CD4-positive, alpha-beta T cell treated with Interleukin-15 for 4 hours (primary cell): ENCODE measurements at regions not wholly inside any gene's neighbourhood (a gene's known extent, or its start where the extent isn't known, plus 50 kb on each side); places are given as distances from the start of the nearest gene placed in this dataset.

Experiments
- DNase-seq: peaks from one replicate; pipeline ENCODE4 v3.0.0-alpha.2; 2020; ENCODE audit warnings: low spot score

DNA sequence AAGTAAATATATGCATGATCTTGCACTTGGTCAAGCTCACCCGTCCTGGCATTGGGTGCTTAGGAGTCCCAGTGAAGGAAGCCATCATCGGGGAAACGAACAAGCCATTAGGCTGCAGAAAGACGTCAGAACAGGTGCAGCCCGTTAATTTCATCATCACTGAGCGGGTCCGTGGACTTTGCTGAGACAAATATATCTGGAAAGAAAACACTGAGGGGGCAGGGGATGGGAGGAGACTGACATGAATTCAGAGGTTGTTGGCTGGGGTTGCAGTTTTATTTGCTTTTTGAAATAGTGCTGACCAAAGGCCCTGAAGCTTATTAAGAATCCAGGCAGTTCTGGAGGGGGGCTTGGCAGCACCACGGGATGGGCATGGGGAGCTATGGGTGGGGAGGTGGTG, 207.2 kb downstream of the ENGASE start:
- DNase-seq: no peak

DNA sequence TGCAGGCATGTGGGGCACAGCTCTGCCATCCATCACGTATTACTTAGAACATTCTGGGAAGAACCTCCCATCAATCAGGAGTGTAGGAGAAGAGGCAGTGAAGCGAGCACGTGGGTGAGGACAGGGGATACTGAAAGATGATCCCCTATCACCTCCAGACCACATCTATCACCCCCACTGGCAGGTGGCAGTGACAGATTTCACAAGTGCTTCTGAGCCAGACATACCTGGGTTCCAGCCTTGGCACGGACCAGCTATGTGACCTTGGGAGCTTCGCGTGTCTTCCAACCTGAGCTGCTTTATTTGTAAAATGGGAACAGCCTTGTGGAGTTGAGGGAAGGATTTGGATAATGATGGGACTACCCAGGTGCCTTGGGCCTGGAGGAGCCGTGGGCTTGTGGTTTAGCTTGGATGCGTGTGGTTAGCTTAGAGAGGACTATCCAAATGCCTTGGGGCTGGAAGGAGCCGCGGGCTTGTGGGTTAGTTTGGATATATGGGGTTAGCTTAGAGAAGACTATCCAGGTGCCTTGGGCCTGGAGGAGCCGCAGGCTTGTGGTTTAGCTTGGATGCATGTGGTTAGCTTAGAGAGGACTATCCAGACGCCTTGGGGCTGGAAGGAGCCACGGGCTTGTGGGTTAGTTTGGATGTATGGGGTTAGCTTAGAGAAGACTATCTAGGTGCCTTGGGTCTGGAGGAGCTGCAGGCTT, 206.4 kb downstream of the ENGASE start:
- no peak for DNase-seq

DNA sequence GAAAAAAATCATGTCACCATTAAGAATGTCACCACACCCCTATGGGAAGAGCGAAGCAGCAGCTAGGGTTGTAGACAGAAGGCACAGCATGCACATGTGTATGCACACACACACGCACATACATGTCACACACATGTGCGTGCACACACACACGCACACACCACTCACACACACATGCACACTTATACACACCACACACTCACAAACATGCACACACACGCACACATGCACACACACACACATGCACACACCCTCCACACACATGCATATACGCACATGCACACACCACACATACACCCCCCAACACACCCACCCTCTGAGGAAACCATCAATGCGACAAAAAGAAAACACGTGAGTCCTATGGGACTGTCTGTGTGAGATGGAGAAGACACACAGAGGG, 205.4 kb downstream of the ENGASE start:
- no peak for DNase-seq

DNA sequence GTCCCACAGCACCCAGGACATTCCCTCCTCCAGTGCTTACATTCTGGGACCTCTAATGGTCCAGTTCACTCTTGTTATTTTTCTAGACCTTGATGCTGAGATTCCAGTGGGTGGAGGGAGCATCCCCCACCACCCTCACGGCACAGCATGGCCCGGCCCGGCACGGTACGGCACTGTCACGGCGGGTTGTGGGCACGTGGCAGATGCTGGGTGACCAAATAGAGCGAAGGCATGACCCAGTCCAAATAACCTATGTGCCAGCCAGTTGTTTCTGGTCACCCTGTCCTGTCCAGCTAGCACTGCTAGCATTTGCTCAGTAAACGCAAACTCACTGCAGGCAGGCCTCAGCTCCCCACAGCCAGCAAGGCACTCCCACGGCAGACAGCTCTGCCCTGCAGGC, 204.7 kb downstream of the ENGASE start:
- no peak for DNase-seq

DNA sequence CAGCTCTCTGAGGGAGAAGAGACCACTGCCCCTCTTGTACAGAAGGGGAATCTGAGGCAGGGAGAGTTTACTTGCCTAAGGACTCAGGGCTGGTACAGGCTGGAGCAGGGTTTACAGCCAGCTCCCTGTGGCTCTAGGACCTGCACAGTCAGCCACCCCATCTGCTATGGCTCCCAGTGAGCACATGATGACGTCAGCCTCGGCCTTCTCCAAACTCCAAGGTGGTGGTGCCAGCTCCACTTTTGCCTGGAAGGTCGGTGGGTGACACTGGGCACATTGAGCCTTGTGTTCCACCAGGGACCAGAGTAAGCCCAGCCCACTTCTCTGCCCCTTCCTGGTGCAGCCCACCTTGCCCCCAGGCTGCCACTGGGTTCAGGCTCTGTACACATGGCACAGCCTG, 202.2 kb downstream of the ENGASE start:
- no peak for DNase-seq

DNA sequence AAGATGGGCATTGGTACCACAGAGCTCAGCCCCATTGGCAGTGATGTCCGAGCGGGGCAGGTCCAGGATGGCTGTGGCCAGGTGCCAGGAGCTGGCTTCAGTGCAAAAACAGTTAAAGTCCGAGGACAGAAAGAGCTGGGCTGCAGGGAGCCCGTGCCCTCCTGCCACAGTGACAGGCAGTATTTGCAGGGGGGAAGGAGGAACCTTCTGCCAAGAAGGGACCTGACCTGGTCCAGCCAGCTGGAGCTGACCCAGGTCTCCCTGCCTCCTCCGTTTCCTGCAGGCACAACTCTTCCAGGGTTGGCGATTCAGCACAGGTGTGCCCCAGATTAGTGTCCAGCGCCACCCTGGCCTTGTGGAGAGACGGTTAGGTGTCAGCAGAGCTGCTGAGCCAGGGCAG, 199.0 kb downstream of the ENGASE start:
- DNase-seq: no peak

DNA sequence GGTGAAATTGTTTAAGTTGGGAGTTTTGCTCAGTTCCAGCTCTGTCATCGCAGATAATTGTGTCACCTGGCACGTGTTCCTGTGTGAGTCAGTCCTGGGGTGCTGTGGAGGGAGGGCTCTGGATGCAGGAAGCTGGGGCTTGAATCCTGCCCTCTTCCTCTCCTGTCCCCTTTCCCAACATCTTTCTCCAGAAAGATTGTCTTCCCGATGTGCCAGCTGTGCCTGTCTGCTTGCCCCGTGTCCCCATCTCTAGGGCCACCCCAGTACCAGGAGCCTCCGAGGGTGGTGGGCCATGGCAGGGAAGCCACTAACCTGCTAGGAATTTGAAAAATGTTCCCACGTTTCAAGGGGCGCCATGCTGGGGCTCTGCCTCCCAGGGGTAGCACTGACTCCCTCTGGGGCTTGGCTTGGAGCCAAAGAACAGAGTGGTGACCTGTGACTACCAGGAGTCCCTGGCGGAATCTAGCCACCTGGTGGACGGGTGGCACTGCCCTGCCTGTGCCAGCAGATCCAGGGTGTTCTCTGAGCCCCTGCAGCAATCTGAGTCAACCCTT, 198.1 kb downstream of the ENGASE start:
- DNase-seq: no peak

DNA sequence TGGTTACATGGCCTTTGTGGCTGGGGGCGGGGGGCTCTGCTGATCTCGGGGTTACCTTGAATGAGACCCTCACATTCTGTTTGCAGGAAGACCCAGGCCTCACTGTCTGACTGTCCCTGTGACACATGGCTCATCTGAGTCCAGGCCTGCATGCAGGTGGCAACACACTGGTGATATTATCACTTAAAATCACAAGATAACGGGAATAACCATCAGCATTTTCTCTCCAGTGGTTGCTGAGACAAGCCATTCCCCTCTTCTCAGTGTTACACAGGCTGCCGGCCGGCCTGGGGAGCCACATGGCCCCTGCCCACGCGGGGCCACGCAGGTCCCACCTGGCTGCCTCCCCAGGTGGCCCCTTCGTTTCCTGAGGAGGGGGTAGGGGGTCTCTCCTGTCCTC, 197.6 kb downstream of the ENGASE start:
- DNase-seq: no peak

DNA sequence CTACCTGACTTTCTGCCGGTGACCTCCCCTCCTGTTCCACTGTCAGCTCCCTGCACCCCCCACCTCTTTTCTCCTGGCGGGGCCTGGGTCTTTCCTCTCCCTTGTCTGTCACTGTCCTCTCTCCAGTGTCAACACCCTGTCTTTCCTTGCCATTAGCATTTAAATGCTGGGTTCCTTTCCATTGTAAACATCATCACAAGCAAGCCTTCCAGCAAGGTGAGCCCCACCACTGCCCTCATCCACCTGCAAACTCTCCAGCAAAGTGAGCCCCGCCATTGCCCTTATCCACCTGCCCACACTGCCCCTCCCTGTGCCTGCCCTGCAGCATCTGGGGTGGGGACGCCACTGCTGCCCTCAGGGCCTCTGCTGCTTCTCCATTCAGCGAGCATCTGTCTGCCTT, 195.0 kb downstream of the ENGASE start:
- no peak for DNase-seq

DNA sequence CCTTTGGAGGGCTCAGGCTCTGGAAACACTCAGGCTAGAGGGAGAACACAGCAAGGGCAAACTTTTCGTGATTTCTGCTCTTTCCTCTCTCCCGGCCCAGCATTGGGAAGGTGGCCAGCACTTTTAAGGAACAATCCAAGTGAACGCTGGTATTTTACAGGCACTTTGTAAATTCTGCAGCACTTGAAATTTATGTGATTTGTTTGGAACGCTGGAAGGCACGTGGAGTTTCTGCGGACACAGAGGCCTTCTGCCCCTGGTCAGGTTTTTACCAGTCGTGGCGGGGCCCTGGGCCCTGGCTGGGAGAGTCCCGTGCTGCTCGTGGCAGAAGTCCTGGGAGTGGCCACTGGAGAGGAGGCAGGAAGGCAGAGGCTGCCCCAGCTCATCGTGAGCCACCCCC, 188.6 kb downstream of the ENGASE start:
- DNase-seq: no peak

DNA sequence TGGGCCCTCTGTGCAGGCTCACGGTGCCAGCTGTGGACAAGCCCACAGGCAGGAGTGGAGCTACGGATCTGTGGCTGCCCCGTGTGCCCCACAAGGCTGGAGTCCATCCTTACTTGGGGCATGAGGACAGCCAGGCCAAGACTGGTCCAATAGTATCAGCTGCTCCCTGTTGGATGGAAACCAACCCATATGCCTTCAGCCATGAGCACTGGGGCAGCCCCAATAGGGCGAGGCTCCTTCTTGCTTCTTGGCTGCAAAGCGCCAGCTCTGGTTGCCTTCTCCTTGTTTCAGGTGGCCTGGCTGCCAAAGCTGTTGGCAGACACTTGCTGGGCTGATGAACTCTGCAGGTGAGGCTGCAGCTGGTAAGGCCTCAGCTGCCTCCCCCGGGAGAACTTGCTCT, 188.0 kb downstream of the ENGASE start:
- no peak for DNase-seq

DNA sequence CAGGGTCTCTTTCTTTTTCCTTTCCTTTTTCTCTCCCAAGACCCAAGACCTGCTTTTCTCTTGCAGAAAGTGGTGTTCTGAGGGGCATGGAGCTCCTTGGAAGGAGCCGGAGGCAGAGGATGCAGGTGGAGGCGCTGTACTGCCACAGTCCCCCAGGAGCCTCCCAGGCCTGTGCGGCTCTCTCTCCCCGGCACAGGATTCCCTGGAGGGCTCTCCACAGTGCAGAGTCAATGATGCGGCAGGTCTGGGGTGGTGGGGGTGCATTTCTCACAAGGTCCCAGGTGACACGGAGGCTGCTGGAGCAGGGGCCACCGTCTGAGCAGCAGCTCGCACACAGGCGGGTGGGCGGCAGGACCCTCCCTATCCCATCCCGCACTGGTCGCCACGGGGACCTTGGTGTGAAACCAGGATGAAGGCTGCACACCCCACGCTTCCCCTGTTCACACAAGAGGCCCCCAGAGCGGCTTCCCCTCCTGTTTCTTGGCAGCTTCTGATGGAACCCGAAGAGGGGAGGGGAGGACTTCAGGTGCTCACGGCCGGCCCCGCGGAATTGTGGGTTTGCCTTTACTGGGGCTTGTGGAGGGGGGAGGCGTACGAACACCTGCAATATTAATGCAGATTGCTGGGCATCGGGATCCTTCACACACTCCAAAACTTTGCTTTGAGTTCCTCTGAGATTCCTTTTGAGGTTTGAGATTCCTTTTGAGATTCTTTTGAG, 186.9 kb downstream of the ENGASE start:
- no peak for DNase-seq

DNA sequence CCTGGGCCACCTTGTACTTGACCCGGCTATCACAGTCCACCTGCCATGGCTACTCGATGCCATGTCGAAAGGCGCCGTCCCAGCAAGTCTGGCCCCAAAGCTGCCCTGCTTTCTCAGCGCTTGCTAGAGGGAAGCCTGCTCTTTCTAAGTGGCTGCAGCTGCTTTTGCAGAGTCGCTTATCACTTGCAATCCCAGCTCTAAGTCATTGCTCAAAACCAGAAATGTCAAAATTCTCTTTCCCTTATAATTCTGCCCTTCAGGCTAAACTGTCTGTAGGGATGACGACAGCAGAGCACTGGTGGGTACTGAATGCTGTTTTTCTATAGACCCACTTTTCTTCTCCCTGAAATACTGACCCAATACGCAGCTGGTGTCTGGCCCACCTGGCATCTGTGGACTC, 184.2 kb downstream of the ENGASE start:
- DNase-seq: no peak

DNA sequence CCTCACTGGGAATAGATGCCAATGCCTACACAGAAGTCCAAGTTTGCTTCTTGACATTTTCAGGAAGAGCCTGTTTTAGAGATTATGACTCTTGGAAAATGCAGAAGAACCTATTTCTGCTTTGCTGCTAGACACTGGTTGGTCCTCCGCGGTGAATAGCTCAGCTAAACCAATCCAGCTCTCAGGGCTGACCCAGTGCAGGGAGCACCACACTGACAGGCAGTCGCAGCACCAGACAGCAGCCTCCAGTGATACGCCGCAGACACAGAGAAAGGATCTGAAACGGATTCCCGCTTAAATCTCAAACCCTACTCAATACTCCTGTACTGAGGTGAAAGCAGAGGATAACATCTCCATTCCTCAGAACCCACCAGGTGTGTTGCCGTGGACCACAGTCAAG, 183.4 kb downstream of the ENGASE start:
- DNase-seq: no peak

DNA sequence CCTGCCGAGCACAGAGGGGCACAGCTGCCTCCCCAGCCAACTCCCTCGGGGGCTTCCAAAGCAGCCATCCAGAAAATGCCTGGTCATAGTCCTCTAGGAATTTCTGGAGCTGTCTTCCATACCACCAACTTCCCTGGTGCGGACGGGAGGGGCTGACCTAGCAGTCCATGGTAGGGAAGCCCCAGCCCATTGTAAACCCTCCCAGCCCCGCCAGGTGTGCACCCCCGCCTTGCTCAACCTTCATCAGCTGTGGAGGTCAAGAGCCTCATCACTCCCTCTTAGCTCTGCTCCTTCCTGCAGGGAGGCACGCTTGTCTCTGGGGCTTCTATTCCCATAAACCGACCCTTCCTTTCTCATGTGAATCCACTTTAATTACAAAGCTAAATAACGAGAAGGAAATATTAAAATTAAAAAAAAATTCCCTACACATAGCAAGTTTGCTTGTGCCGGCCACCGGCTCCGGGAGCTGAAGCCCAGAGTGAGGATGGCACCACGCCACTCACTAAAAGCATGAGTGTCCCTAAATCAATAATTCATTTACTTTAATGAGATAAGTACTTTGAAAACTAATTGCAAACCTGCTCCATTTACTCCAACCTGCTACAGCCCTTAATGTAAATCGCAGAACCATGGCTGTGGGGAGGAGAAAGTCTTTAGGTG, 181.4 kb downstream of the ENGASE start:
- DNase-seq: no peak

DNA sequence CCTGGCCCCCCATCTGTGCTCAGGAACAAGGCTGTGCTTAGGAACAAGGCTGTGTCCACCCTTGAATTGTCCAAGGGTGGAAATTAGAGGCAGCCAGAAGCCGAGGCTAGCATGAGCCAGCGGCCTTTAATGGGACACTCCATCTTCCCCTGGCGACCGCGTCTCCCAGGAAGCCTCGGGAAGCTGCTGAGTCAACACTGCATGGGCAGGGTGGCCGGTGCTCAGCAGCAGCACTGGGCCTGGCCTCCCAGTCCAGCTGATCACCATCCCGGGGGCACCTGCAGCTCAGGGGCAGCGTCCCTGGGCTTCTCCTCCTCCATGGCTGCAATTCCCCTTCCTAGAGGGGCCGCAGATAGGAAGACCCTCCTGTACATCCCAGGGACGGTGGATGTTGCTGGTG, 180.8 kb downstream of the ENGASE start:
- DNase-seq: no peak

DNA sequence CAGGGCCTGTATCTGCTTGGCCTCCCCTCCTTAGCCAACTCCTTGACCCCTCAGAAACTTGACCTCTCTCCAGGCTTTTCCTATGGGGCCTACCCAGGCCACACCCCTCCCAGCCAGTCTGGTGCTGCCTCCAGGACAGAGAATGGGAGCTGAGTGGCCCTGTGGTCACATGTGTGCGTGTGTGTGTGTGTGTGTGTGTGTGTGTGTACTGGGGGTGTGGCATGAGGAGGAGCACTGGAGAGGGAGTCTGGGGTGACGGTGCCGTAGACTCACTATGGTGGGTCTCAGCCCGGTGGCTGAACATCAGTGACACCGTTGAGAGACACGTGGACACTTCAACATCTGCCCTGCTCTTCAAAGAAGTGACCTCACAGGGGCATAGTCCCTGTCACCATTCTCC, 180.4 kb downstream of the ENGASE start:
- DNase-seq: no peak

DNA sequence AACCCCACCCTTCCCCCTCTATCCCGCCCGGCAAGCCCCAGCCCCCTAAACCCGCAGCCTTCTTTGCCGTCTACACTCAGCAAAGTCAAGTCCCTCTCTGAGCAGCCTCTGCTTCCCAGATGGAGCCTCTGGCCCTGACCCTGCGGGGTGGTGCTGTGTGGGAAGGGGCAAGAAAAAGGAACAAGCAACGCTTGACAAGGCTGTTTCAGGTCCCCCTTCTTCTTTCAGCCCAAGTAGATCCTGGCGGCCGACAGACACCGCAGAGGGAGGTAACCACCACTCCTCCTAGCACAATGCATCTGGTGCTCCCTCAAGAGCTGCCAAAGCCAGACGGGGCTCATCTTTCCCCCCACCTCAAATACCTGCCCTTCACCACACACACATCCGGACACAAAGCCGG, 178.3 kb downstream of the ENGASE start:
- DNase-seq: no peak

DNA sequence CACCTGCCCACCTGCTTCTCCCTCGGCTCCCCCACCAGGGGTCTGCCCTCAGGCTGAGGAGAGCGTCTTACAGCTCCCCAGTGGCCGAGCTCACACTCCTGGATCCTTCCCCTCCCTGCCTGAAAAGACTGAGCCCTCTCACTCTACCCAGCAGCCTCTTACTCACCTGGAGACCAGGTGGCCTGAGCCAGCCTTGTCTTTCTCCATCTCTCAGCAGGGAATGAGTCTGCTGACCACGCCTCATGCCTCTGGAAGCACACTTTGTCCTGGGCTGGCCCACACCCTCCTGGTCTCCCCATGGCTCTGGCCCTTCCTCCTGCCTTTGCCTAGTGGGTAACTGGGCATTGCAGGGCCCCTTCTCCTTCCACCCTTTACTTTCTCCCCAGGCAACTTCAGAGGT, 177.2 kb downstream of the ENGASE start:
- DNase-seq: no peak

DNA sequence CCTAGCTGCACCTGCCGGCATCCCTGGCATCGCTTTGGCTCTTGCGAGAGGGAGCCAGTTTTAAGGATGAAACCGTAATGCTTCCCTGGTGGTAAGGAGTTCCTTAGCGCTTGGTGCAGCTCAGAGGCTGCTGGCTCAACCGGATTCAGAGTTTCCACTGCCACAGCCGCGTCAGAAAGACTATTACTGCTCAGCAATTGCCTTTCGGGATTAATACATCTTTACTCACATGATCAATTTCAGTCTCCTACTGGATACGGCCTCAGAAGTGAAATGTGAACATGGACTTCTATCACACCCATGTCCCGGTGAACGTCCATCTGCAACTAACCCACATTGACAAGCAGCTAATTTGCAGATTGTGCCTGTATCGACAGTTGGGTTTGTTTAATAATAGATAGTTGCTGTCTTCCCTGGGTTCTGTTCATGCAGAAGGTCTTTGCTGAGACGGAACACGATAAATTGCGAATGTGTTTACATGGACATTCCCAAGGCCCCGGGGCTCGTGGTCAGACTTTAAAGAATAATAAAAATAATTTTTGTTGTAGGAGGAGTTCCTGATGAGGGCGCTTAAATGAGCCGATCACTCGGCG, 175.4 kb downstream of the ENGASE start:
- no peak for DNase-seq

DNA sequence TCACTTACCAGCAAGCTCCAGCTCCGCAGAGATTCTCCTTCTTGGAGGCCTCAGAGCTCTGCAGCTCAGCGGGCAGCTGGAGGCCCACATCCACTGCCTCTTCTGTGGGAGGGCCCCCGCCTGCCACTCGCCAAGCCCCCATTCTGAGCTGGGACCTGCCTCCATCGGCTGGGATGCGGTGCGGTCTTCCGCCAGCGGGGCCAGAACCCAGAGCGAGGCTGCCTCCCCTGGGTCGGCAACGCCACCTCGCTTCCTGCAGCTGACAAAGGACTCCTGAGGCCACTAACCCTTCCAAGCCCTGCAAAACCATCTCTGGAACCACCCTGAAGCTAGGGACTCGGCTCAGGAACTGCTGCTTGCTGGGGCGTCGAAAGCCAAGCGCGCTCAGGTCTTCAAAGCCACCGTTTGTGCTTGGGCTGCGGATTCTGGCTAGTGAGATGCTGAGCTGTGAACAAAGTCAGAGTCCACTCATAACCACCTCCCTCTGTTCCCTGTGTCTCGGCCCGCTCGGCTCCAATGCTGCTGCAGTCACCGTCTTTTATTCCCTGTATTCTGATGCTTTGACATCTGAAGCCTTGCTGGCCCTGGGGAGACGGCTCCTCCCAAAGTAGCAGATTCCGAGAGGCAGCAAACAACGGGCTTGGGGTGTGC, 174.3 kb downstream of the ENGASE start:
- no peak for DNase-seq
